ENCODE measurements at regions not wholly inside any gene's neighbourhood (a gene's known extent, or its start where the extent isn't known, plus 50 kb on each side); places are given as distances from the start of the nearest gene placed in this dataset.

DNA sequence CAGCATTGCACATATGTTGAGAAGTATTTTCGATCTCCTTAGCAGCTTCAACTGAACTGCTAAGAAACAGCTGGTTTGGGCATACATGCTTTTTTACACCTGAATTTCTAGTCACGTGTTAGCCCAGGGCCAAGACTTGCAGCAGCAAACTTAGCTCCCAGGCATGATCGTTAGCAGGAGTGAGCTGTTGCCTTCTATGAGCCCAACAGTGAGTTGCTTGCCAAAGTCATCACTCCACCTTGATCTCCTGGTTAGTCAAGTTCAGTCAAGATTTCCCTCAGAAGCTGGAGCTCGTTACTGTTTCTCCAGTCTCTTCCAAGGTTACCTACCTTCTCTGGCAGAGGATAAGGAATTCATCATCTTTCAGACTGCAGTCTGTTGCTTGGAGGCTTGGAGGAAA, 100.4 kb upstream of the SEMA6D start:
- no peak for DNase-seq

DNA sequence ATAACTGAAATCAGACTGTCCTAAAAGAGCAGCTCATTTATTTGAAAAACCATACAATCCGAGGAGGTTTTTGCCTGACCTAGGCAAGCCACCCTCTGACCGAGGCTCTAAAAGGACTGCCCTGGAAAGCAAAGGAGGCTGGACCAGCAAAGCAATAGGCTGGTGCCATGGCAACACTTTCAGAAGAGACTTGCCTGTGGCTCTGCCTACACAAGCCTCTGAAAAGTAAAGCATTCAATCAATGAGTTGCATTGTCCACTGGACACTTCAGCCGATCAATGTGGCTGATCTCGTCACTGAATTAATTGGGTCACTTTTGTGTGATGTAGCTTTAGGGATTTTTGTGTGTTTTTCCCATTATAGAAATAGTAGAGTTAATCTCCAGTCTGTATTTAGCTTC, 99.1 kb upstream of the SEMA6D start:
- no peak for DNase-seq

DNA sequence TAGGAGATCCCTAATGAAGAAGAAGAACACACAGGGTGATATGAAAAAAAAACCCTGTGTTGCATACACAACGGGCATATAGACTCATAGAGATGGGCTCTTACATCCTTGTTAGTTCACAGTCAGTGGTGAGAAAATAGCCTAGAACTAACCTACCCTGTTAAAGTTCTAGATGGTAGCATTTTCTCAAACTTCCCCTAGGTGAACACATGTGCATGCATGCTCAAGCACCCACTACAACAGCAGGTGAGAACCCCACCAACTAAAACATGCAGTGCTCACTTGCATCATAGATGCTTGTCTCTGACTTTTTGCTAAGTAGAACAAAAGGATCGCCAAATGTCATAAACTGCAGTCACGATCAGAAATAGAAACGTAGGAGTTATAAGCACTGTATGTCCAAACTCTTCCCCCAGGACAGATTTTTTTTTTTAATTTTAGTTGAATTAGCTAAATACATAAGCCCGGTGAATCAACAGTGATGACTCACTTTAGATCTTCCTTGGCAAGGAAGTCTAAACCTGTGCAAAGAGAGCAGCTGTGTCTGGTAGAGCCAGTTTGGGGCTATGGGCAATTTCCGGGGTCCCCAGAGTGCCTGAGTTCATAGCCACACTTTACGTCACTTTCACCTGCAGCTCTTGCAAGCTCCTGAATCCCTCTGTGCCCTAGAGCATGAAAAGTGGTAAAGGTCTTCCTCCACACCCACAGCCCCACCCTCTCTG, 96.2 kb upstream of the SEMA6D start:
- no peak for DNase-seq

DNA sequence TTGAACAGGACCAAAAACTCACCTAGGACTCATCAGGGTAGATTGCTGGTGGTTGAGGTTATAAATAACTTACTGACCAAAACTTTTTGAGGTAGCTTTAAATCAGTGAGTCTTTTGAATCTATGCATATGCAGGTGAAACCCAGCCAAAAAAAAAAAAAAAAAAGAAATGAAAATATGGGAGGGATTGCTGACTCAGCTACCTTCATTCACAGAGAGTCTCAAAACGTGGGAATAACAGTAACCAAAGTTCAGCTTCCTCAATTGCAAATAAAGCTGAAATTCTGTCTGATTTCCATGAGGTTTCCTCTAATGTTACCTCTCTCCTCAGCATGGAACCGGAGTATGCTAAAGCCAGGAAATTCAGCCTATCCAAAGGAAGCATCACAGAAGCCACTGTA, 95.2 kb upstream of the SEMA6D start:
- DNase-seq = no peak

DNA sequence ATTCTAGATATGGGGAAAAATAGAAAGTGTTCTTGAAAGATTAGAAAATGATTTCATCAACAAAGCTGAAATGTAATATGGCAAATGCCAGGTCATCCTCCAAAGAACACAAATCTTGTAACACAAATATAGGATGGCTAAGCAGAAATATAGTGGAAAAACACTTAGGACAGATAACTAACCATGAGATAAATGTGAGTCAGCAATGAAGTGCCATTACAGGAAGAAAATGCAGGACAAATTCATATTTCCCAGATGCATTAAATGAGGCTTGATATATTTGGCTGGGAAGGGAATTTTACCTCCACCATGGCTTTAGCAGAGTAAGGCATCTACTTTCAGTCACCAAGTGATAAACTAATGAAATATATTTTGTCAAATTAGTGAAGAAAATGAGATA, 92.8 kb upstream of the SEMA6D start:
- no peak for DNase-seq

DNA sequence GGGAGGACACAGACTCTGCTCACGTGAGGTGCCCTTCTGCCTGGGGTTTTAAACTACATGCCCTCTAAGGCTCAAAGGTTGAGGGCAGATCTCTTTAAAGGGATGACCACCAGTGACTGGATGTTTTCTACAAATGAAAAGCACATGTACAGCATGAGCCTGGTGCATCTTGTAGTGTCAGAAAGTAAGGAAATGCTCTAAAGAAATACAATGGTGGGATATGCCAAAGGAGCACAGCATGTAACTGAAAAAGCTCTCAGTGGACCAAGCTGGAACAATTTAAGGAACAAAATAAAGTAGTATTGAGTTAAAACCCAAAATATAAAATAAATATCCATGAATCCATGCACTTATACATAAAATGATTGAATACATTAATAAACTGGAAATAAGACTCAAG, 78.3 kb upstream of the SEMA6D start:
- no peak for DNase-seq

DNA sequence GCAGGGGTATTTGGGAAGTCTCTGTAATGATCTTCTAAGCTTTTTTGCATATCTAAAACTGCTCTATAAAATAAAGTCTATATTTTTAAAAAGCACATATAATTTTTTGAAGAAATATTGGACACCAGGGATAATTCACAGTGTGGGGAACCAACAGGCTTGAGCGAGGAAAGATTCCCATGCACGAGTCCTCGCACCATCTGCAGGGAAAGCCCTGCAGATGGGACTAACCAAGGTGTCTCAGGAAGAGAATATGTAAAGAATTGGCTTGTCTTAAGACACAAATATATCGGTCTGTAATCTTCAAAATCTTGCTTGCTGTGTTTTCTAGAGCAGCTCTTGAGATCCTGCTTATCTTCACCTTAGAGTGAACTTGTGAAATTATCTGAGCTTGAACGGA, 77.2 kb upstream of the SEMA6D start:
- DNase-seq = no peak

DNA sequence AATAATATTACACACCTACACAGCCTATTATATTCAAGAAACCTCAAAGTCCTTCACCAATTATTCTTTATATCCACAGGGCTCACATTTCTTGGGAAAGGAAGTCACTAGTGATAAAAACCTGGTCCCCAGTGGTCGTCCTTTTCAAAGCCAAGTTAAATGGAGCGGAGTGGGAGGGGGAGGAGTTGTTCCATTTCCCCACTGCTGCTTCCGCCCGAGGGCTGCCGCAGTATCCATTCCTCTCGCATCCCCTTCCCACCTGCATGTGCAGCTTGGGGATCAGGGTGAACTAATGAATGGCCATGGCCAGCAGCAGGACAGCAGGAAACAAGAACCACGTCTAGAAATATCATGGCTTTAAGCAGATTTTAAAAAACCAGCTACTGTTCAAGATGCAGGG, 76.4 kb upstream of the SEMA6D start:
- DNase-seq = no peak

DNA sequence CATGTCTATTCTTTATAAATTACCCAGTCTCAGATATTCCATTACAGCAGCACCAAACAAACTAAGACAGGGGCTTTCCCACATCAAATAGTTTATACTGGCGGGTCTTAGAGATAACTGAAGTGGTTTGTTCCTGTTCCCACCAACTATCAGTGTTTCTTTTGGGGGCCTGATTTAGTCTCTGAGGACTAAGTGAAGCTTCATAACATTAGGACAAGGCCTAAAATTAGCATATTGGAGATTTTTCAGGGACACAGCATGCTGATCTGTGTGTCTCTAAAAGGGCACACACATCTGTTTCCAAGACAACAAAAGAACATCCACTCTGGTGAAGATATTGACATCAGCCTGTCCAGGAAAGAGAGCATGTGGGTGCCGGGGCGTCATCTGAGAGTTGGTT, 72.6 kb upstream of the SEMA6D start:
- no peak for DNase-seq

DNA sequence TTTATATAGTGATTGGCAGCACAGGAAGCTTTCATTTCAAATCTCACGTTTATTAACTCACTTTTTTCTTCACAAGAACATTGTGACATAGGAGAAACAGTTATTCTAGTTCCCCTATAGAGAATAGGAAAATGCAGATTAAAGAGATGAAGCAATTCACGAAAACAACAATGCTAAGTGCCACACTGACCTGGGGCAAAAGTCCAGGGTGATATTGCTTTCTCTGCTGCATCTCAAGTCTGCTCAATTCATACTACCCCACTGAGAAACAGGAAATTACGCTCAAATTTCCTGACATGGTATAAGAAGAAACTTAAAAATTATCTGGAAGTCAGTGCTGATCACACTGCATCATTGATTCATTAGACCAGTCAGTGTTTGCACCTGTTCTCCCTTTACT, 66.7 kb upstream of the SEMA6D start:
- no peak for DNase-seq

DNA sequence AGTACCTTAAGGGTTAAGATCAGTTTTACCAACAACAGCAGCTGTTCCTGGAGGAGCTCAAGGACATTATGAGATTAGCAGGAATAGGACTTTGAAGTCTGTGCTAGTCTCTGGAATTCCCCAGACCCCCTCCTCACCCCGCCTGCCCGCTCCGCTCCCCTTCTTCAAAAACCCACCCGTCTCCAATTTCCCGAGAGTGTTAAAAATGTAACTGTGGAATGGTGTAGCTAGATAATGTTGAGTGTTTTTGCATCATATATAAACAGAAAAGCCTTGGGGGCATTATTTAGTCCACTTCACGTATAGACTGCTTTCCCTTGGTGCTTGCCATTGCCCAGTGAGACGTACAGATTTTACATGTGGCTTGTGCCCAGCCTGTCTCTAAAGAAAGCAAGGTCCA, 65.0 kb upstream of the SEMA6D start:
- DNase-seq = no peak

DNA sequence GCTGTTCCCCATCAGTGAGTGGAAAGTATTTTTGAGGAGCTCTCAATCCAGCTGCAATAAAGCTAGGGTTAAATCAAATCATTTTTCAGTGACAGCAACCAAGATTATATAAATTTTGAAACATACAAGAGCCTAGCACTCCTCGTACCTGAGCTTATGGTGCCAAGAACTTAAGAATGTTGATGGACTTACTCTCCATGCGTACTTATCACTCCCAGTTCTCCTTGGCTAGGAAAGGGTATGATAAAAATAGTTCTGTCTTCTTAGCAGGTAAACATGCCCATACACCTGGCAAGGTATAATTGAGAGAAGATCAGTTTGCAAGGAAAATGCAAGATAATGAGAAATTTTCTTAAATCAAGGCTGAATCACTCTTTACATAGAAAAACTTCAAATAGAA, 64.5 kb upstream of the SEMA6D start:
- no peak for DNase-seq

DNA sequence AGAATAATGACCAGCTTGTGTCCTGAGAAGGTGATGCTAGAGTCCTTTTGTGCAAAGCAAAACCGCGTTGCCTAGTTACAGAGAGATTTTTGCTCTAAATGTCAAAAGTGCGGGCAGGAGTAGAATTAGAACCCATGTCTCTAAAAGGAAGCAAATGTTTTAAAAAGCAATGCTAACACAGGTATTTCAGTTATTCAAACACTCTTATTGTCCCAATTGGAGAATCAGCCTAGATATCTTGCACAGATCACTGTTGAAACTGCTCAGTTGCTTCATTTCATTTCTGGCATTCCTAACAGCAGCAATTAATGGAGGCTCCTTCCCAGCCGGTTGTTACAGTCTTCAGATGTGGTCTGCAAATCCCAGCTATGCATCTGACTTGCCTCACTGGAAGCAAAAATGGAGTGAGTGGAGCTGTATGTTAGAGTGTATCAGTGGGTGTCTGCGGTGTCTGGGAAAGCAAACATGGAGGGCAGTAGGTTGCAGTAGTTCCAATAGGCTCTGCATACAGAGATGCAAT, 55.6 kb upstream of the SEMA6D start:
- no peak for DNase-seq

DNA sequence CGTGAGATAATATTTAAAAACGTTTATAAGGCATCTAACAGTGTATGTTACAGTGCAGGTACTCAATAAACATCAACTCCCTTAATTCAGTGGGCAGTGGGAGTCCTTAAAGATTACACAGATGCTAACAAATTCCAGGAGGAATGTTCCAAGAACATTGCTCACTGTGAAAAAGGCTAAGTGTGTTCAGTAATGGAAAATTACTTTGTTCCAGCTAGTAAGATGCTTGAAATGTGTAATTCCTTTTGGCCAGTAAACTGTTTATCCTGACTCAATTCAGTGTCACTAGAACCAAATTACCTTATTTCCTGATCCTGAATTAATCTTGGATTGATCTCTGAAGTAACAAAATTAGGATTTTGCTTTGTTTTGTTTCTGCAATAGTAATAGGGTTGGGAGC, 54.2 kb upstream of the SEMA6D start:
- DNase-seq = no peak
